ENCODE measurements at regions not wholly inside any gene's neighbourhood (a gene's known extent, or its start where the extent isn't known, plus 50 kb on each side); places are given as distances from the start of the nearest gene placed in this dataset.

- no peak for DNase-seq
Measured at GRCh38 chr7:31284106-31284505, 56.4 kb downstream of the NEUROD6 start.

GRCh38 chr7:31271641-31272405, 68.7 kb downstream of the NEUROD6 start:
- DNase-seq: no peak

- no peak for DNase-seq
Measured at GRCh38 chr7:31267486-31267885, 73.0 kb downstream of the NEUROD6 start.

GRCh38 chr7:31263338-31263737, 77.2 kb downstream of the NEUROD6 start:
- no peak for DNase-seq

GRCh38 chr7:31261341-31261740, 79.2 kb downstream of the NEUROD6 start:
- no peak for DNase-seq

- no peak for DNase-seq
Measured at GRCh38 chr7:31260851-31261250, 79.7 kb downstream of the NEUROD6 start.

- no peak for DNase-seq
Measured at GRCh38 chr7:31258391-31258790, 82.1 kb downstream of the NEUROD6 start.

- DNase-seq: no peak
Measured at GRCh38 chr7:31256506-31256905, 84.0 kb downstream of the NEUROD6 start.

- DNase-seq: no peak
Measured at GRCh38 chr7:31254926-31255325, 85.6 kb downstream of the NEUROD6 start.

- no peak for DNase-seq
Measured at GRCh38 chr7:31253532-31253931, 87.0 kb downstream of the NEUROD6 start.

GRCh38 chr7:31251441-31251840, 89.1 kb downstream of the NEUROD6 start:
- no peak for DNase-seq

- DNase-seq: no peak
Measured at GRCh38 chr7:31249671-31250070, 90.9 kb downstream of the NEUROD6 start.

- DNase-seq: no peak
Measured at GRCh38 chr7:31236868-31237267, 103.7 kb downstream of the NEUROD6 start.

GRCh38 chr7:31234836-31235605, 105.5 kb downstream of the NEUROD6 start:
- DNase-seq: no peak

GRCh38 chr7:31228957-31229356, 111.6 kb downstream of the NEUROD6 start:
- no peak for DNase-seq

- DNase-seq: no peak
Measured at GRCh38 chr7:31214751-31215150, 125.8 kb downstream of the NEUROD6 start.

- no peak for DNase-seq
Measured at GRCh38 chr7:31211281-31211680, 129.2 kb downstream of the NEUROD6 start.

- no peak for DNase-seq
Measured at GRCh38 chr7:31204071-31204470, 136.5 kb downstream of the NEUROD6 start.

GRCh38 chr7:31203551-31203950, 137.0 kb downstream of the NEUROD6 start:
- DNase-seq: no peak

- DNase-seq: no peak
Measured at GRCh38 chr7:31202801-31203200, 137.7 kb downstream of the NEUROD6 start.

GRCh38 chr7:31192986-31193385, 140.9 kb downstream of the ADCYAP1R1 start:
- peak; percentile 26 to 30 for DNase-seq

GRCh38 chr7:31190906-31191305, 138.8 kb downstream of the ADCYAP1R1 start:
- DNase-seq: no peak

GRCh38 chr7:31186202-31186601, 134.1 kb downstream of the ADCYAP1R1 start:
- DNase-seq: no peak

- DNase-seq: no peak
Measured at GRCh38 chr7:31175672-31176071, 123.6 kb downstream of the ADCYAP1R1 start.
